ENCODE measurements at regions not wholly inside any gene's neighbourhood (a gene's known extent, or its start where the extent isn't known, plus 50 kb on each side); places are given as distances from the start of the nearest gene placed in this dataset.
"Not testable (repeated sequence)": the region's sequence is repeated elsewhere in the genome, so short reads cannot be mapped to it uniquely, and the experiment has no call there.

GRCh38 chr5:92760550-92760949 lies 820.5 kb downstream of the NR2F1-AS1 start:
- no peak for DNase-seq

GRCh38 chr5:92758552-92758951 lies 822.5 kb downstream of the NR2F1-AS1 start:
- no peak for DNase-seq

GRCh38 chr5:92749943-92750342 lies 831.1 kb downstream of the NR2F1-AS1 start:
- DNase-seq, result no peak

- DNase-seq, result no peak
These were observed 832.8 kb downstream of the NR2F1-AS1 start for GRCh38 chr5:92748072-92748676.

GRCh38 chr5:92741906-92742305 lies 839.1 kb downstream of the NR2F1-AS1 start:
- no peak for DNase-seq

- no peak for DNase-seq
These were observed 846.6 kb downstream of the NR2F1-AS1 start for GRCh38 chr5:92734211-92734940.

- DNase-seq, result no peak
These were observed 850.5 kb downstream of the NR2F1-AS1 start for GRCh38 chr5:92730486-92730885.

GRCh38 chr5:92729088-92729487 lies 851.9 kb downstream of the NR2F1-AS1 start:
- no peak for DNase-seq

GRCh38 chr5:92715946-92716520 lies 865.0 kb downstream of the NR2F1-AS1 start:
- DNase-seq, result no peak

- no peak for DNase-seq
These were observed 867.2 kb downstream of the NR2F1-AS1 start for GRCh38 chr5:92713826-92714225.

GRCh38 chr5:92713335-92713743 lies 867.7 kb downstream of the NR2F1-AS1 start:
- no peak for DNase-seq

- no peak for DNase-seq
These were observed 869.1 kb downstream of the NR2F1-AS1 start for GRCh38 chr5:92711956-92712355.

GRCh38 chr5:92704590-92704989 lies 876.4 kb downstream of the NR2F1-AS1 start:
- DNase-seq, result no peak

- DNase-seq, result no peak
These were observed 877.0 kb downstream of the NR2F1-AS1 start for GRCh38 chr5:92703976-92704375.

- no peak for DNase-seq
These were observed 885.7 kb downstream of the NR2F1-AS1 start for GRCh38 chr5:92695123-92696003.

GRCh38 chr5:92694067-92694466 lies 887.0 kb downstream of the NR2F1-AS1 start:
- no peak for DNase-seq

- DNase-seq, result not testable (repeated sequence)
These were observed 889.1 kb downstream of the NR2F1-AS1 start for GRCh38 chr5:92691955-92692354.

- DNase-seq, result no peak
These were observed 892.9 kb downstream of the NR2F1-AS1 start for GRCh38 chr5:92687821-92688722.

GRCh38 chr5:92678640-92679039 lies 902.4 kb downstream of the NR2F1-AS1 start:
- DNase-seq, result no peak

- no peak for DNase-seq
These were observed 904.5 kb downstream of the NR2F1-AS1 start for GRCh38 chr5:92676215-92677165.

- no peak for DNase-seq
These were observed 906.7 kb downstream of the NR2F1-AS1 start for GRCh38 chr5:92674321-92674720.

Measured in activated effector memory CD4-positive, alpha-beta T cell treated with anti-CD3 and anti-CD28 coated beads, Interleukin-2, amount 50 U/mL, for 16 hours (primary cell).